Chondrocyte (in vitro differentiated cells): ENCODE measurements at regions not wholly inside any gene's neighbourhood (a gene's known extent, or its start where the extent isn't known, plus 50 kb on each side); places are given as distances from the start of the nearest gene placed in this dataset.

ENCODE experiments used
- DNase-seq: peaks from one replicate; pipeline ENCODE4 v3.0.0; 2021; ENCODE audit warnings: mixed read lengths, low spot score
- H3K27ac Mint-ChIP-seq: one replicate; pipeline ENCODE4 v1.8.0; 2021; ENCODE audit warnings: mild to moderate bottlenecking, moderate library complexity, mixed read lengths; ENCODE audit not compliant: unreplicated experiment
- H3K27me3 Mint-ChIP-seq: 2 replicates; pipeline ENCODE4 v1.8.0; 2021; ENCODE audit warnings: low read depth, mixed read lengths
- H3K36me3 Mint-ChIP-seq: 2 replicates; pipeline ENCODE4 v1.8.0; 2021; ENCODE audit warnings: low read depth, mixed read lengths
- H3K4me1 Mint-ChIP-seq: 2 replicates; pipeline ENCODE4 v1.8.0; 2021; ENCODE audit warnings: low read depth, mild to moderate bottlenecking, mixed read lengths
- H3K4me3 Mint-ChIP-seq: one replicate; pipeline ENCODE4 v1.8.0; 2021; ENCODE audit warnings: mild to moderate bottlenecking, moderate library complexity, mixed read lengths; ENCODE audit not compliant: unreplicated experiment
- H3K9me3 Mint-ChIP-seq: 2 replicates; pipeline ENCODE4 v1.8.0; 2021; ENCODE audit warnings: low read depth, mixed read lengths
- CTCF ChIP-seq: fragments of 200-600 bp; sonication (generic); IDR thresholded peaks from 2 replicates; pipeline ENCODE4 v1.5.0; 2021; ENCODE audit warnings: antibody characterized with exemption, mild to moderate bottlenecking, moderate library complexity

DNA sequence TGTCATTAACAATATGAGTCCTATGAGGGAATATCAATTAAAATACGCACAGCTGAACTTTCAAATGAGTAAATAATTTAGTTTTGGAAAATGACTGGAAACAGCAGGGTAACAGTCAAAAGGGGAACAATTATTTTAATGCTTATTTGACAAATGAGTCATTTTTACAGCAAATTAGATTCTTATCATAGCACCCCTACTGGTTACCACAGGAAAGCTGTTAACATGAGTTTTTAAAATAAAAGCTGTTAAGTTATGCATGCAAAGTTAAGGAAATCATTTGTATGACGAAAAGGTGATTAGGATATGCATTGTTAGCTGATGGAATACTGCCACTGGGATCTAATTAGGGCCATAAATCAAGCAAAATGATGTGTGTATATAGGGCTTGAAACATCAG is 435.1 kb upstream of the MEIS1 start:
- H3K4me1 Mint-ChIP-seq, result no peaks in the 10 kb centered on the region
- no peak for DNase-seq
- TF ChIP-seq CTCF, result peak; percentile 54
- no peaks in the 10 kb centered on the region for H3K36me3 Mint-ChIP-seq
- H3K4me3 Mint-ChIP-seq, result no peak overlapping the region
- H3K27ac Mint-ChIP-seq, result no peak overlapping the region
- peaks cover 4% of the 10 kb centered on the region for H3K27me3 Mint-ChIP-seq
- H3K9me3 Mint-ChIP-seq, result no peaks in the 10 kb centered on the region

GRCh38 chr2:65999103-65999502 is 435.8 kb upstream of the MEIS1 start:
- H3K4me3 Mint-ChIP-seq, result no peak overlapping the region
- H3K4me1 Mint-ChIP-seq, result no peaks in the 10 kb centered on the region
- DNase-seq, result no peak
- no peaks in the 10 kb centered on the region for H3K27me3 Mint-ChIP-seq
- no peaks in the 10 kb centered on the region for H3K36me3 Mint-ChIP-seq
- H3K27ac Mint-ChIP-seq, result no peak overlapping the region
- TF ChIP-seq CTCF, result no peak
- no peaks in the 10 kb centered on the region for H3K9me3 Mint-ChIP-seq

GRCh38 chr2:65997961-65998360 is 437.0 kb upstream of the MEIS1 start:
- no peaks in the 10 kb centered on the region for H3K9me3 Mint-ChIP-seq
- no peaks in the 10 kb centered on the region for H3K4me1 Mint-ChIP-seq
- H3K27ac Mint-ChIP-seq, result no peak overlapping the region
- TF ChIP-seq CTCF, result no peak
- no peak for DNase-seq
- H3K27me3 Mint-ChIP-seq, result no peaks in the 10 kb centered on the region
- H3K36me3 Mint-ChIP-seq, result no peaks in the 10 kb centered on the region
- no peak overlapping the region for H3K4me3 Mint-ChIP-seq

GRCh38 chr2:65992198-65992554 is 442.7 kb upstream of the MEIS1 start:
- peaks cover 8% of the 10 kb centered on the region for H3K9me3 Mint-ChIP-seq
- no peaks in the 10 kb centered on the region for H3K4me1 Mint-ChIP-seq
- H3K36me3 Mint-ChIP-seq, result no peaks in the 10 kb centered on the region
- DNase-seq, result no peak
- no peak overlapping the region for H3K4me3 Mint-ChIP-seq
- H3K27me3 Mint-ChIP-seq, result peaks cover 13% of the 10 kb centered on the region
- TF ChIP-seq CTCF, result no peak
- no peak overlapping the region for H3K27ac Mint-ChIP-seq

GRCh38 chr2:65991381-65992197 is 443.3 kb upstream of the MEIS1 start:
- H3K4me3 Mint-ChIP-seq, result no peak overlapping the region
- no peak overlapping the region for H3K27ac Mint-ChIP-seq
- no peak for DNase-seq
- no peak for TF ChIP-seq CTCF
- H3K36me3 Mint-ChIP-seq, result no peaks in the 10 kb centered on the region
- peaks cover 13% of the 10 kb centered on the region for H3K27me3 Mint-ChIP-seq
- peaks cover 8% of the 10 kb centered on the region for H3K9me3 Mint-ChIP-seq
- H3K4me1 Mint-ChIP-seq, result no peaks in the 10 kb centered on the region
